BLaER1 (cell line): ENCODE measurements at regions not wholly inside any gene's neighbourhood (a gene's known extent, or its start where the extent isn't known, plus 50 kb on each side); places are given as distances from the start of the nearest gene placed in this dataset.

ENCODE experiments used
- H3K27ac ChIP-seq: shearing (Covaris generic); formaldehyde crosslinking; 2 replicates; pipeline ENCODE4 v1.8.1; 2022
- H3K27me3 ChIP-seq: shearing (Covaris generic); formaldehyde crosslinking; 2 replicates; pipeline ENCODE4 v1.8.1; 2022
- H3K36me3 ChIP-seq: shearing (Covaris generic); formaldehyde crosslinking; 2 replicates; pipeline ENCODE4 v1.8.1; 2022
- H3K4me1 ChIP-seq: shearing (Covaris generic); formaldehyde crosslinking; 2 replicates; pipeline ENCODE4 v1.8.1; 2022
- H3K4me2 ChIP-seq: shearing (Covaris generic); formaldehyde crosslinking; 2 replicates; pipeline ENCODE4 v1.8.1; 2022
- H3K4me3 ChIP-seq: shearing (Covaris generic); formaldehyde crosslinking; 2 replicates; pipeline ENCODE4 v1.8.1; 2022
- H3K9ac ChIP-seq: shearing (Covaris generic); formaldehyde crosslinking; 2 replicates; pipeline ENCODE4 v1.8.1; 2022
- H3K9me3 ChIP-seq: shearing (Covaris generic); formaldehyde crosslinking; 2 replicates; pipeline ENCODE4 v1.8.1; 2022
- H4K20me1 ChIP-seq: shearing (Covaris generic); formaldehyde crosslinking; 2 replicates; pipeline ENCODE4 v1.8.1; 2022
- Cebpa-rat ChIP-seq: shearing (Covaris generic); IDR thresholded peaks from 2 replicates; pipeline ENCODE4 v1.8.1; 2022

DNA sequence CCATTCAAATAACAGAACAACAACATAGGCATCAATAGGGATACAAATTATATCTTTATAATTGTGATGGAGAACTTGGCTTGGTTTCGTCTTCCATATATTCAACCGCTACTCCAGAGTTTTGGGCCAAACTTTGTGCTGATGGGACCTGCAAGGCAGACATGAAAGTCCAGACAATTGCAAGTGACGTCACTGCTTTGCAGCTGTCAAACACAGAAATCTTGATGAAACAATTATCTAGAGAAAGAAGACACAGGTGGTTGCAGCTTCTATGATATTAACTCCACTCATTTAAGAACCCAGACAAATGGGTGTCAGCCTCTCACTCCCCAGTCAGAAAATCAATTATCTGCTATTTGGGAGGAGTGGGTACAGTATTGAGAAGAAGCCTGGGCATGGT is 390.6 kb downstream of the NUF2 start:
- Histone ChIP-seq H3K27me3 (no peaks in the 10 kb centered on the region), H3K36me3 (no peaks in the 10 kb centered on the region), H3K4me1 (no peaks in the 10 kb centered on the region), H3K27ac (no peak overlapping the region), H3K9ac (no peak overlapping the region), H4K20me1 (no peaks in the 10 kb centered on the region), H3K4me3 (no peak overlapping the region), H3K4me2 (no peak overlapping the region), H3K9me3 (no peaks in the 10 kb centered on the region)
- no peak for TF ChIP-seq Cebpa-rat

DNA sequence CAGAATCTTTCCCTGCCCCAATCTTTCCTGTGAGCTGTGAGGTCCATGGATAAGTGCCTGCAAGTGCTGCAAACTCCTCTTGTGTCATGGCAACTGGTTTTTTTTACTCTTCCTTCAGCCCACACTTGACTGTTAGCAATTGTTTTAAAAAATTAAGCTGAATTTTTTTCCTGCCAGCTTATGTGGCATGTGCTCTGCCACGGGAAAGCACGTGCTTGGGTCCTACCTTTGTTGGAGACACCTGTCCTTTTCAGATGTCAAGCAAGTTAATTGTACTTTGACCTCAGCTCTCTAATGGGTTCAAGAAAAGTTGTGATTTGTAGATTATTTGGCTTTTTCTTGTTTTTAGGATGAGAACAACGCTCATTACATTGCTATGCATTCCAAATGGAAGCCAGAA is 398.5 kb downstream of the NUF2 start:
- no peak overlapping the region for H3K27ac ChIP-seq
- no peaks in the 10 kb centered on the region for H3K27me3 ChIP-seq
- H3K9me3 ChIP-seq = peaks cover 12% of the 10 kb centered on the region
- no peak overlapping the region for H3K4me3 ChIP-seq
- H3K4me1 ChIP-seq = no peaks in the 10 kb centered on the region
- no peak overlapping the region for H3K4me2 ChIP-seq
- no peak for TF ChIP-seq Cebpa-rat
- no peaks in the 10 kb centered on the region for H4K20me1 ChIP-seq
- H3K36me3 ChIP-seq = no peaks in the 10 kb centered on the region
- no peak overlapping the region for H3K9ac ChIP-seq

DNA sequence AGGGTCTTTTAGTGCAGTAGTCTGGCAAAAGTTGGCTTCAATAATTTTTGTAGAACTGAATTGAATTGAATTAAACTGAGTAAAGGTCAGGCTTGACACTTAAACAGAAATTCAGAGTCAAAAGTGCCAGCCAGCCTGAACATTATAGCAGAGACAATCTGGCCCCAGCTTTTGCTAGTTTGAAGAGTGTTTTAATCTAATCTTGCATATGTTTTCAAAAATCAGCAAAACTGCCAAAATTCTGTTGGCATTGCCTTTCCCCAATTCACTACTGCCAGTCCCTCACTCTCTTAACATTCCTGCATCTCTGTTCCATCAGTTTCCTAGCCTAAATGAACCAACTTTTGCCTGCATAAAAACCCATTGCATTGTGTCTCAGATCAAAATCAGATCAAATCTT is 403.8 kb downstream of the NUF2 start:
- Histone ChIP-seq H3K27ac (no peak overlapping the region), H4K20me1 (no peaks in the 10 kb centered on the region), H3K4me3 (no peak overlapping the region), H3K9me3 (no peaks in the 10 kb centered on the region), H3K36me3 (no peaks in the 10 kb centered on the region), H3K9ac (no peak overlapping the region), H3K27me3 (no peaks in the 10 kb centered on the region), H3K4me2 (no peak overlapping the region), H3K4me1 (no peaks in the 10 kb centered on the region)
- no peak for TF ChIP-seq Cebpa-rat

DNA sequence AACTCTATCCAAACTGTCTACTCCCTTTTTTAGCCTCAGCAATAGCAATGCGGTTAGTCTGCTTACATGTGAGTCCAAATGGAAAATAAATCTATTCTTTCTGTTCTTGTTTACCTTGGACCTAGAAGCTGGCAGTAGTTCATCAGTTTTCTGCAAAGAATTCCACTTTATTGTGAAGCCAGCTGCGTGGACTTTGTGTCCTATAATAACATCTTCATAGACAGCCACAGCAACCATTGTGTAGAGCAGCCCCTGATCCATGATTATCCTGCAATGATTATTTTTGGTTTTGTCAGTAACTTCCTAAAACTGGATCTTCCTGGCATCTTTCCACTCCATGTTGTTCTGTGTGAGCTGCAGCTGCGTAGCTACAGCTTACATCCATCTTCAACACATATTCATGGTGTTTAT is 408.7 kb downstream of the NUF2 start:
- Histone ChIP-seq H3K4me1 (no peaks in the 10 kb centered on the region), H3K9ac (no peak overlapping the region), H3K4me2 (no peak overlapping the region), H3K27me3 (no peaks in the 10 kb centered on the region), H3K27ac (no peak overlapping the region), H4K20me1 (no peaks in the 10 kb centered on the region), H3K4me3 (no peak overlapping the region), H3K9me3 (no peaks in the 10 kb centered on the region), H3K36me3 (no peaks in the 10 kb centered on the region)
- TF ChIP-seq Cebpa-rat = no peak

DNA sequence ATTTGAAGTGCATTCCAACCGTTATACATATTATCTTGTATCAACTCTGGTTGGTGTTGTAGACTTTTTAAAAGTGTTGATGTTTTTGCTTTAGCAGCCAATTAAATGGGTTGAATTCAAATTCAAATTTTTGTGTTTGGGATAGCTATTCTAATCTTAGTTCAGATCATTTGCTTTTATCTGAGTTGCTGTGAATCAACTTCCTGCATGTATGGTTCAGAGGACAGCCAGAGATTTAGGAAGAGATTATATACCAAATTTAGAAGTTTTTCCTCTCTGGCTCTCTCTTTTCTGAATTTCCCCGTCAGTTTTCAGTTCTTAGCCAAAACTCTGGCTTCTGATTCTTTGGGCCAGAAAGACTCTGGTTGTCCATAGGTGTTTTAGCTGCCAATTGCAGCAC is 415.5 kb downstream of the NUF2 start:
- Histone ChIP-seq H4K20me1 (no peaks in the 10 kb centered on the region), H3K4me2 (no peak overlapping the region), H3K27me3 (no peaks in the 10 kb centered on the region), H3K9ac (no peak overlapping the region), H3K4me3 (no peak overlapping the region), H3K27ac (no peak overlapping the region), H3K36me3 (no peaks in the 10 kb centered on the region), H3K9me3 (no peaks in the 10 kb centered on the region), H3K4me1 (no peaks in the 10 kb centered on the region)
- no peak for TF ChIP-seq Cebpa-rat

DNA sequence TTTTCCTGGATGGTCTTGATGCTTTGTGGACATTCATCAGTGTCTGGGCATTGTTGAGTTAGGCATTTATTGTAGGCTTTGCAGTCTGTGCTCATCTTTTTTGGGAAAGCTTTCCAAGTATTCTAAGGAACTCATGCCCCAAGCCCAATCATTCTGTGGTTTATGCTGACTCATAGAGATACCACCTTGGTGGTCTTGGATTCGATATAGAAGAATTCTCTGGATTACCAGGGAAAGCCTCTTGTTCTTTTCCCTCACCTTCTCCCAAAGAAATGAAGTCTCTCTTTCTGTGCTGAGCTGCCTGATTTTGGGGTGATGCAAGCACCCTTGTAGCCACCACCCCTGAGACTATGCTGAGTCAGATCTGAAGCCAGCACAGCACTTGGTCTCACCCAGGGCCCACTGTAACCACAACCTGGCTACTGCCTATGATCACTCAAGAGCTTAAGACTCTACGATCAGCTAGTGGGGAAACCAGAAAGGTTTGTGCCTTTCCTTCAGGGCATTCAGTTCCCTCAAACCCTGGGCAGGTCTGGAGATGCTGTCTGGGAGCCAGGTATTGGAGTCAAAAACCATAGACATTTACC is 422.6 kb downstream of the NUF2 start:
- H3K4me1 ChIP-seq = no peaks in the 10 kb centered on the region
- no peak overlapping the region for H3K27ac ChIP-seq
- no peak overlapping the region for H3K4me3 ChIP-seq
- no peaks in the 10 kb centered on the region for H3K36me3 ChIP-seq
- H3K9ac ChIP-seq = no peak overlapping the region
- H4K20me1 ChIP-seq = no peaks in the 10 kb centered on the region
- no peak overlapping the region for H3K4me2 ChIP-seq
- TF ChIP-seq Cebpa-rat = no peak
- H3K27me3 ChIP-seq = no peaks in the 10 kb centered on the region
- peaks cover 21% of the 10 kb centered on the region for H3K9me3 ChIP-seq

DNA sequence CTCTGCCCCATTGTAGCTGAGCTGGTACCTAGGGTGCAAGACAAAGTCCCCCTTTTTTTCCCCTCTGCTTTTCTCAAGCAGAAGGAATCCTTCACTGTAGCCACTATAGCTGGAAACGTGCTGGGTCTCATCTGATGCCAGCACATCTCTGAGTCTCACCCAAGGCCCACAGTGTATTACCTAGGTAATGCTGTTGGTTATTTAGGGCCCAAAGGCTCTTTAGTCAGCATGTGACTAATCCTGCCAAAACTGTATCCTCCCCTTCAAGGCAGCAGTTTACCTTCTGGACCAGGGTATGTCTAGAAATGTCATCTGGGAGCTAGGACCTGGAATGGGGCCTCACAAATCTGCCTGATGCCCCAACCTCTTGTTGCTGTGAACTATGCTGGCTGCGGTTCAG is 423.4 kb downstream of the NUF2 start:
- Histone ChIP-seq H3K9ac (no peak overlapping the region), H3K36me3 (no peaks in the 10 kb centered on the region), H4K20me1 (no peaks in the 10 kb centered on the region), H3K9me3 (peaks cover 21% of the 10 kb centered on the region), H3K27ac (no peak overlapping the region), H3K4me2 (no peak overlapping the region), H3K4me3 (no peak overlapping the region), H3K27me3 (no peaks in the 10 kb centered on the region), H3K4me1 (no peaks in the 10 kb centered on the region)
- no peak for TF ChIP-seq Cebpa-rat

DNA sequence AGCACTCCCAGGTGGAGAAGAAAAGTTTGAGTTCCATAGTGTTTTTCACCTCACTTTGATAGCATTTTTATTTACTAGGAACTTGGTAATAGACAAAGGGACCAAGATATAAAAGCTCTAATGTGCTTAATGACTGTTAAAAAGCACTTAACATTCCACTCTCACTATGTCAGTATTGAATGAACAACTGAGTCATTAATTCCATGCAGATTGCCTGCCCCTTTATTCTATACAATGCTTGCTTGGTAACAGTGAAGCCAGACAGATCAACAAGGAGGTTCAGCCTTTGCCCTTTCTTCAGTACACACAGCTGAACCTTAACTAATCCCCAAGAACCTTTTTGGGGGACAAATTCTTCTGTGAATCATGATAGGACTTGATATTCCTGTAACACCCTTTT is 425.5 kb downstream of the NUF2 start:
- Histone ChIP-seq H3K27ac (no peak overlapping the region), H3K4me3 (no peak overlapping the region), H3K4me2 (no peak overlapping the region), H3K9ac (no peak overlapping the region), H3K4me1 (no peaks in the 10 kb centered on the region), H3K9me3 (peaks cover 21% of the 10 kb centered on the region), H3K27me3 (no peaks in the 10 kb centered on the region), H4K20me1 (no peaks in the 10 kb centered on the region), H3K36me3 (no peaks in the 10 kb centered on the region)
- TF ChIP-seq Cebpa-rat = no peak

DNA sequence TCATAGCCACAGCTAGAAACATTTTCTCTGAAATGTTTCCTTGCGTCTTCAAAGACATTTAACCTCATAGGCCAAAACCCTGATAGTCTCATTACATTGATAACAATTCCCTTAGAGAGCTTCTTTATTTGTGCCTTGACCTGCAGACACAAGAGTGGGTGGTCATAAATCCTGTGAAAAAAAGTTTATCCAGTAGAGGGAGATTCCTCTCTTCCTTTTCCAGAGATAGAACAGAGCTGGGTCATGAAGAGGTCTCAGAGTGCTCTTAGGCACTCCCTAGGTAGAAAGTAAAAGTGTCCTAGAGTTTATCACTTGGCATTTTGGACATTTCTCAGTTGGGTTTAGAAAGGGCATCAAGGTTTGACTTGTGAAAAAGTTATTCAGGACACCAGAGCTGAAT is 426.1 kb downstream of the NUF2 start:
- H3K9ac ChIP-seq = no peak overlapping the region
- no peaks in the 10 kb centered on the region for H4K20me1 ChIP-seq
- no peak for TF ChIP-seq Cebpa-rat
- H3K9me3 ChIP-seq = peaks cover 21% of the 10 kb centered on the region
- no peaks in the 10 kb centered on the region for H3K27me3 ChIP-seq
- no peak overlapping the region for H3K27ac ChIP-seq
- no peaks in the 10 kb centered on the region for H3K4me1 ChIP-seq
- no peak overlapping the region for H3K4me3 ChIP-seq
- no peaks in the 10 kb centered on the region for H3K36me3 ChIP-seq
- no peak overlapping the region for H3K4me2 ChIP-seq

DNA sequence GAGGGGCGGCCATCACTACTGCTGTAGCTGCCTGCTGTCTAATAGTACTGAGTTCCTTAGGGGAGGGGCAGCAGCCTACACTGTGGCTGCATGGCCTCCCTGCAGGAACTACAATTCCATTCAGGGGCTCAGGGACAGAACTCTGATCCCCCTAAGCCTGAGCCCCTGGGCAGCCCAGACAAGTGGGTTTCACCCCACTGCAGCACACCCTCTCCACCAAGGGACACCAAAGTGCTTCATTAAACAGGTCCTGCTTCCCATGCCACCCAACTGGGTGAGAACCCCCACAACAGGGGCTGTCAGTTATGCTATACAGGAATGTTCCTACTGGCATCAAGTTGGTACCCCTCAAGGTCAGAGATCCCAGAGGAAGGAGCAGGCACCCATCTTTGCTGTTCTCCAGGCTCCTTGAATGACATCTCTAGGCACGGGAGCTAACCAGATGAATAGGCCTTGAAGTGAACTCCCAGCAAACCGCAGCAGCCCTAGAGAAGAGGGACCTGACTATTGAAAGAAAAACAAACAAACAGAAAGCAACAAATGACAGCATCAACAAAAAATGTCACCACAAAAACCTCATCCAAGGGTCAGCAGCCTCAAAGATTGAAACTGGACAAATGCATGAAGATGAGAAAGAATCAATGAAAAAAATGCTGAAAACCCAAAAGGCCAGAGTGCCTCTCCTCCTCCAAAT is 437.4 kb downstream of the NUF2 start:
- H3K36me3 ChIP-seq = no peaks in the 10 kb centered on the region
- H4K20me1 ChIP-seq = no peaks in the 10 kb centered on the region
- no peaks in the 10 kb centered on the region for H3K9me3 ChIP-seq
- H3K4me1 ChIP-seq = no peaks in the 10 kb centered on the region
- TF ChIP-seq Cebpa-rat = no peak
- no peak overlapping the region for H3K27ac ChIP-seq
- H3K4me2 ChIP-seq = no peak overlapping the region
- no peak overlapping the region for H3K9ac ChIP-seq
- no peaks in the 10 kb centered on the region for H3K27me3 ChIP-seq
- H3K4me3 ChIP-seq = no peak overlapping the region

DNA sequence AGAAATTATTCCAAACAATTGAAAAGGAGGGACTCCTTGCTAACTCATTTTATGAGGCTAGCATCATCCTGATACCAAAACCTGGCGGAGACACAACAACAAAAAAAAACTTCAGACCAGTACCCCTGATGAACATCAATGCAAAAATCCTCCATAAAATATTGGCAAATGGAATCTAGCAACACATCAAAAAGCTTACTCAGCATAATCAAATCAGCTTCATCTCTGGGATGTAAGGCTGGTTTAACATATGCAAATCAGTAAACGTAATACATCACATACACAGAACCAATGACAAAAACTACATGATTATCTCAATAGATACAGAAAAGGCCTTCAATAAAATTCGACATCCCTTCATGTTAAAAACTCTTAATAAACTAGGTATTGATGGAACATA is 440.1 kb downstream of the NUF2 start:
- no peaks in the 10 kb centered on the region for H4K20me1 ChIP-seq
- peaks cover 9% of the 10 kb centered on the region for H3K4me1 ChIP-seq
- no peak overlapping the region for H3K27ac ChIP-seq
- TF ChIP-seq Cebpa-rat = no peak
- no peaks in the 10 kb centered on the region for H3K36me3 ChIP-seq
- H3K27me3 ChIP-seq = no peaks in the 10 kb centered on the region
- H3K4me3 ChIP-seq = no peak overlapping the region
- H3K9me3 ChIP-seq = no peaks in the 10 kb centered on the region
- H3K4me2 ChIP-seq = no peak overlapping the region
- H3K9ac ChIP-seq = no peak overlapping the region
